SH-SY5Y (cell line): ENCODE measurements at regions not wholly inside any gene's neighbourhood (a gene's known extent, or its start where the extent isn't known, plus 50 kb on each side); places are given as distances from the start of the nearest gene placed in this dataset.

Experiments used
- GATA2 ChIP-seq: IDR thresholded peaks from 2 replicates; pipeline ENCODE4 v1.6.1; 2011; ENCODE audit warnings: mild to moderate bottlenecking, low read depth, low read length
- GATA3 ChIP-seq: IDR thresholded peaks from 2 replicates; pipeline ENCODE4 v1.6.1; 2011; ENCODE audit warnings: low read depth, mild to moderate bottlenecking, low read length, moderate library complexity

- no peak for TF ChIP-seq GATA2
- no peak for TF ChIP-seq GATA3
These were observed 195.1 kb upstream of the CBLB start for GRCh38 chr3:106063909-106064308.
